Hippocampal formation (tissue), 2 donors: ENCODE measurements at regions not wholly inside any gene's neighbourhood (a gene's known extent, or its start where the extent isn't known, plus 50 kb on each side); places are given as distances from the start of the nearest gene placed in this dataset.
A peak's percentile ranks its signal among the peaks of the same experiment; 100 is the strongest.

Source experiments
- DNase-seq, 2 donors: peaks; one replicate each; lab custom pipeline; 2025; lab: John Stamatoyannopoulos, UW

DNA sequence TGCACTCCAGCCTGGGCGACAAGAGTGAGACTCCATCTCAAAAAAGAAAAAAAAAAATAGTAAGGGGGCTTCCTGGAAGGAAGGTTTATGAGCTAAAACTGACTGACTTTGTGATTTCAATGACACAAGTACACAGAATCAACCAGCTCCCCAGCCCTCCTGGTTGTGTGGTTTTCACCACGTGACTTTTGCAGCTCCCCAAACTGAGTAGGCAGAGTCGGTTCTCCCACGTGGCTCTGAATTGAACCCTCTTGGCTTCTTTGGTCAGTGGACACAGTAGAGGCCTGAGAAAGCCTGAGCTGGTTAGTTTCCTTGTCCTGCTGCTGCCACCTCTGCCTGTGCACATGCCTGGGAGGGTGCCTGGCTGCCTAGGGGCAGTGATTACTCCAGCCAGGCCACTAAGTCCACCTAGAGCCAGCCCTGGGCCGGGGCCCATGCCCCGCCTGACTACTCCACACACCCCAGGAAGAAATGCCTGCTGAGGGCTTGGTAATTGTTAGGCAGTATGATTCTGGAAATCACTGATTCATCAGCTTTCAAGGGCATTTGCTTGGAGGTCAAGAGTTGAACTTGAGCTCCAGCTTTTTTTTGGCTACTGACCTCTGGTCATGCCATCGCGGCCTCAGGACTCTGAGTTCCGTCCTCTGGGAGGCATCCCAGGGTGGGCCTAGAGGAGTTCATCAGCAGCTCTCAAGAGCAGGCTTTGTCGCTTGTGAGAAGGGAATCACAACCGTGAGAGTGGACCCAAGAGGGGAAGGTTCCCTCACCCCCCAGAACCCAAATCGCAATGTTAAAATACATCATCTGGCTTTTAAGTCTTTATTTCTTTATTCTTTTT, 431.9 kb upstream of the HS6ST1 start:
- no peak for DNase-seq

- DNase-seq, result no peak
Observed at GRCh38 chr2:128751746-128752145, 433.1 kb upstream of the HS6ST1 start.

DNA sequence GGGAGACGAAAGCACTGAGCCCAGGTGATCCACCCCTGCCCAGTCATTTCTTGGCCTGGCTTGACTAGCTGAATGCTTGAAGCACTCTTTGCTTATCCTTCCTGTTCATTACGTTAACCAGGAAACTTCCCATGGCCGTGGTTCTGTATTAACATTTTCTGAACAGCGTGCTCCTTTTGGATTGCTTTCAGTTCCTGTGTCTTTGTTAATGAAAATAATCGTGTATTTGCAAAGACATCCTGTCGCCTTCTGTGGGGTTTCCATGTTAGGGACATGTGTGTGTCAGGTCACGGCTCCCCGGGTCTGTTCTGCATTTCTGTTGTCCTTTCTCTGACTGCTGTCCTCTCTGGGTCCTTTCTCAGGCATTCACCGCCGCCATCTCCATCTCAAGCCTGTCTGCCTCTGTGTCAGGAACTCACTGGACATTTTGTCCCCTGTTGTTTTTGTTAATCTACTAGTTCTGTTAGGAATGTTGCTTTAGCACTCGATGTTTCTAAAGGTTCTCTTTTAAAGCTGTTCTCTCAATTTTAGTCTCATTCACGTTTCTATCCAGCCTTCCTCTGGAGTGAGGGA, 434.1 kb upstream of the HS6ST1 start:
- DNase-seq, result no peak

DNA sequence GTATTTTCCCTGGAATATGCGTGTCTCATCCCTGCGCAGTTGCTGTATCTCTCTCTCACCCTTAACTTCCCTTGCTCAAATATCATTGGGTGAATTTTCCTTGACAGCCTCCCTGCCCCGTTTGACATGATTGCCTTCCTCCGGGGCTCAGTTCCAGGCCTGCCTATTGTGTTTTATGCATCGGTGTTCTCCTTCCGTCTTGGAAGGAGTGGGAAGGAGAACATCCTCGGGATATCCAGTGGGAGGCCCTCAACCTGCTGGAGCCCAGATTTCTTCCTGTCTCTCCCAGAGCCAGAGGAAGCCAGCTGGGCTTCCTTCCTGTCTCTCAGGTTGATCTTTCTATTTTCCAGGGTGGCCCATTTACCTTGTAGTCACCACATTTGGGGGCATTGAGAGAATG, 434.7 kb upstream of the HS6ST1 start:
- DNase-seq, result no peak

DNA sequence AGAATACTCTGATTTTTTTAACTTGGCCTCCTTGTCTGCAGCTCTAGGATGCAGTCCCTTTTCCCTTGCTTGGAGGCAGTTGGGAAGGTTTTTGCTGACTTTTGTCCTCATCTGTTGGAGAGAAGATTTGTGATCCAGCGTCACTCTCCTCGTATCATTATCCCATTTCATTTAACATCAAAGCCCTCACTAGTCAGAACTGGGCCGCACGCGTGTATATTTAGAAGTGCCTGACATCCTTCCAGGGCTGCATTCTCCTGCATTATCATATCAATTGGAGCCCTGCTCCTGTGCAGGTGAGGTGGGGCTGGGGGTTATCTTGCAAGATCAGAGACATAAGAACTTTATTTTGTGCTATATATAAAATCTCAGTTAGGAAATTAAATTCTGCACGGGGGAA, 435.1 kb upstream of the HS6ST1 start:
- DNase-seq, result no peak

GRCh38 chr2:128754246-128754724, 435.6 kb upstream of the HS6ST1 start:
- DNase-seq, result peak; percentile 23 to 32

- no peak for DNase-seq
Observed at GRCh38 chr2:128755695-128756364, 437.2 kb upstream of the HS6ST1 start.

DNA sequence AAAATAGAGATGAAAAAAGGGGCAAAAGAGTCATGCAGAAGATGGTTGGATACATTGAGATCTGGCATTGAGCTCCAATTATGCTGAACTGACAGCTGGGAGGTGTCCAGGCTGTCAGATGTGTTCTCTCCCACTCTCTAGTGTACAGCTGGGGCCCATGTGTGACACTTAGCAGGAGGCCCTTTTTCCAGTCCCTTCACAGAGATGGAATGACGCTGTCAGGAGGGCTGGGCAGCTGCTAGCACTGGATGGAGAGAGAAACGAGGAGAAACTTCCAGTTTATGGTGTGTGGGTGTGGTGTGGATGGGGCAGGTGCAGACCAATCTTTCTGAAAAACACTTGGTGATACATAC, 437.7 kb upstream of the HS6ST1 start:
- no peak for DNase-seq

GRCh38 chr2:128765811-128766210, 447.1 kb upstream of the HS6ST1 start:
- DNase-seq, result no peak

DNA sequence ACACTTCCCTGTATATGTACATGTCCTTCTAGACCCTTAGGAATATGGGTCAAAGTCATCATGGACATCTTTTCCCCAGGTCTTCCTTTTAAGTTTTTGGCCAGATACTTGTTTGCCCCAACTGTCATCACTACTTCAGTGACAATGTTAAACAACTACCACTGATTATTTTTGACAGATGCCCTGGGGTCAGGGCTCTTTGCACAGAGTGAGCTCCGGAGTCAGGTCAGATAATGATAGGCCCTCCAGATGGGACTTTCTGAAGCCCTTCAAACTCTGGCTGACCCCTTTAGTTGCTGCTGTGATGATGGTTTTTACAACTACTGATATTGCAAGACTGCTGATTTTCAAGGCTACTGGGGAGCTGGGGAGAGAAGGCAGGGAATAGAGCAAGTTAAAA, 449.4 kb upstream of the HS6ST1 start:
- DNase-seq, result no peak

DNA sequence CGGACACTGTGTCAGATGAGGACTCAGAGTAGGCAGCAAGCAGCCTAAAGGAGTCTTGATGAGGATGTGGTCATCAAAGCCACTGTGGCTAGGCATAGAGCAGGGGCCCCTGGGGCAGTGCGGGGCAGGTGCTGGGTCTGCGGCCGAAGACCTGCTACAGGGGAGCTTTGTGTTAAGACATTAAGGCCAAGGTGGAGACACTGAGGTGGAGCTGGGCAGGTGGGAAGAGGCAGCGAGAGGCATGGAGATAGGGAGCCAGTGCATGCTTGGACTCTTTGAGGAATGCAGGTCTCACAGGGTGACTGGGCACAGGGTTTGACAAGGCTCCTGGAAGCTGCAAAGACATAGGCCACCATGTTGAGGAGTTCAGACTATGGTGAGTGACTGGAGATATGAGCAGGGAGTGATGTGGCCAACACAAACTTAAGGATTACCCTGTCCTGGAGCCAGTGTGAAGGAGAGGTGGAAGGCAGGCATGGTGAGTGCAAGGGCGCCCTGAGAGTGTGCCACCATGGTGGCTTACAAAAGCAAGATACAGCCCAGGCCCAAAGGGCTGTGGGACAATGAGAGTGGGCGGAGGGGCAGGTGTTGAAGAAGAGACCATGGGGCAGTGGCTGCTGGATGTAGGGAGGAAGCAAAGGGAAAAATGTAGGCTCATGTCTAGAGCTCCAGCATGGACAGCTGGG, 450.9 kb upstream of the HS6ST1 start:
- DNase-seq, result no peak

DNA sequence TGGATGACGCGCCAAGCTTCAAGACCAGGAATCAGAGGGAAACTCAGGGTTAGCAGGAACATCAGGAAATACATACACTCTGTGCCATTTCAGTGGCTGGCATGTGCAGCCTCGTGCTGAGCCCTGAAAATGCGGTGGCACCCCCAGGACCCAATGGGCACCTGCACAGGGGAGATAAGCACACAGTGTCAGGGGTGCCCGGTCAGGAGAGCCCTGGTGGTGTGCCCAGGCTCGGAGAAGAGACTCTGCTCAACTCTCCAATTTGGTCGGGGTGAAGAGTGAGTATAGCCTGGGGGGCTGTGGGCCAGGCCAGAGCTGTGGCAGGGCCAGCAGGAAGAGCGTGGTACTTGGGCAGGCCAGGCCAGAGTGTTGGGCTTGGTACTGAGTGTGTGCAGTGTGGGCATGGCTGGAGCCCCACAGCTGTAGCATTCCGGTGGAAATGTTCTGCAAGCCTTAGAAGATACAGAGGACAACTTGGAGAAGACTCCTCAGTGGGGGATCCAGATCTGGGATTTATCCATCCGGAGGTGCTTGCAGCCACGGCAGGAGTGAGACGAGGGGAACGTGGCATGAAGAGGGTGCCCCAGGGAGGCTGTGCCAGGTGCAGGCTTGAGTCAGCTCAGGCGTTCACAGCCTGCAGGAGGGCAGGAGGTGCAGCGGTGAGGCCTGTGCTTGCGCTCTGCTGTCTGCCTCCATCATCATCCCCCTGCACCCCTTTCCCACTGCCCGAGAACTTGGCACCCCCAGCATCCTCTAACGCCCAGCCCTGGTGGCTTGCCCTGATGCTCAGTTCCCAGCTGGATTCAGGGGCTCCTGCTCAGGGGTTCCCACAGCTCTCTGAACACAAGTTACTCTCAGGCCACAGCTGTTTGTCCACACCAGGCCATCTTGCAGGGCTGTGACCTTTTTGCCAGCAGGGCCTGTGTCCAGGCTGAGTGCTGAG, 451.7 kb upstream of the HS6ST1 start:
- DNase-seq, result no peak

- no peak for DNase-seq
Observed at GRCh38 chr2:128771401-128771800, 452.7 kb upstream of the HS6ST1 start.

DNA sequence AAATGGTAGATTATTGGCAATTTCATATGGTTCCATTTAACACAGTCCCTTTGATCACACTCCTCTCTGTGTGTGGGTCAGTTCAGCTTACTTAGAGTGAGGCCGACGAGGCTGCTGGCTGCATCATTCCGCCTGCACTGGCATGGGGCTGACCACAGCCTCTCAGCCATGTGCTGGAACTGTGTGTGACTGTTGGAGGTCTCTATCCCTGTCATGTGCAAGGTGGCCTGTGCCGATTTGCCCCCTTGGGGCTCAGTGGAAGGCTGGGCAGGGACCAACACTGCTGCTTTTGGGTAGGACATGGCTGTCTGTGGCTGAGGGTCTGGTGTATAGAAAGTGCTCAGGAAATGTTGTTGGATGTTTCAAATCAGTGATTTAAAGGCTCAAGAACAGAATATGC, 454.0 kb upstream of the HS6ST1 start:
- no peak for DNase-seq

DNA sequence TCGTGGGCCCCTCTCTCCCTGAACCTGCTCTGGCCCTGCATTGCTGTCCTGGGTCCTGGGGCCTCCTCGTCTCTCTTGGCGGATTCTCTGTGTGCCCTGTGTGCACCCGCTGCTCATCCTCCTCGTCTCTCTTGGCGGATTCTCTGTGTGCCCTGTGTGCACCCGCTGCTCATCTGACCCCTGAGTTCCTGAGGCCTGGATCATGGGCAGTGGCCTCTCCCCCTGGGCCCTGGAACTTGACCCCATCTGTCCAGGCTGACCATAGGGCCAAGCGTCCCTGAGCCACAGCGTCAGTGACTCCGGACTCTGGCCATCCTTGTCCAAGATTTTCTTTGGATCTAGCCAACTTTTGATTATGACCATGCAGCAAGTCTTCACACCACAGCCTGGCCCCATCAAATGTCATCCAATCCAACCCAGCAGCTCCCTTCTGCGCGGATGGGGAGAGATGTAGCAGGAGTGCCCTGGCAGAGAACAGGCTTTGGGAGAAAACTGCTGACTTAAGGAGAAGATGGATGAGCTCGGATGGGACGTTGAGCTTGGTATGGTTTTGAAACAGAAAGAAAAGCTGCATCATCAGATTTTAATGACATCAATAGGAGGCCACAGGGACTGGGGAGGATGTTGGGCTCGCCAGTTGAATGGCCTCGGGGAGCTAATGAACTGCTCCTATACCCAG, 455.1 kb upstream of the HS6ST1 start:
- no peak for DNase-seq

GRCh38 chr2:128774320-128775216, 455.9 kb upstream of the HS6ST1 start:
- no peak for DNase-seq

GRCh38 chr2:128775217-128775913, 456.7 kb upstream of the HS6ST1 start:
- no peak for DNase-seq

DNA sequence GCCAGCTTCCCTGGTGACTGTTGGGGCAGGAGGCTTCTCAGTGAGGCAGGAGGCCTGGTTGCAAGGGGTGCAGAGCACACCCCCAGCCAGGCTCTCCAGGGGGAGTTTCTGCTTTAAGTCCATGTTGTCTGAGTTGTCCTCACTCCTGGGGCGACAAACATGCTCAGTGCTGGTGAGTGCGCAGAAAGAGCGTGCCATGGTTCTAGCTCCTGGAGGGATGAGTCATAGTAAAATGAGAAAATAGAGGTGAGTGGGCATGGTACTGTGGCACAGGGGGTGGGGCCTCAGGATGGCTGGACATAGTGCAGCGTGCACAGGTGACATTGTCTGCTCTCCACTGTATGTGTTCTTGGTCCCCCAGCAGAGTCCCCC, 457.2 kb upstream of the HS6ST1 start:
- no peak for DNase-seq
